ENCODE measurements at regions not wholly inside any gene's neighbourhood (a gene's known extent, or its start where the extent isn't known, plus 50 kb on each side); places are given as distances from the start of the nearest gene placed in this dataset.

DNA sequence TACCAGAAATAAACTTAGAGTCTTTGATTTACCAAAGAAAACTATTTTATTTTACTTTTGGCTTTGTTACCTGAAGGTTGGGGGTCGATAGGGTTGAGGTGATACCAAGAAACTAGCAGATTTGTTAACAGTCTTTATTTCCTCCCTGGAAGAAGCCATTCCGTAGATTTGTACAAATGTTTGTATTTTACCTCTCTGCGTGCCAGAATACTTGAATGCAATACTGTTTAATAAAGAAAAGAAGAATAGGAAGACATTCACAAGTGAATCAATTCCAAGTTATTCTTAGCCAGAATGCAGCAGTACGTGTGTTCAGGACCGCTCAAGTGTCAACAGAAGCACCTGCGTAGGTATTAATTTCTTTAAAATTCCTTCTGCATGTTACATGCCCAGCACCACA lies 260.3 kb upstream of the TENM3 start:
- TF ChIP-seq YY1 (IDR thresholded peaks at IDR 0.05; ENCODE audit: insufficient read depth, insufficient read length) (no peak), ZNF274 (IDR thresholded peaks at IDR 0.05; ENCODE audit: low read depth, low read length) (no peak), SUZ12 (IDR thresholded peaks at IDR 0.05; ENCODE audit: extremely low read depth, insufficient read depth, insufficient read length) (no peak)

All from NT2/D1 (cell line).